SU-DHL-6 (cell line): ENCODE measurements at regions not wholly inside any gene's neighbourhood (a gene's known extent, or its start where the extent isn't known, plus 50 kb on each side); places are given as distances from the start of the nearest gene placed in this dataset.

Experiments
- H2AFZ ChIP-seq: fragments of 200-600 bp; sonication (generic); 2 replicates; pipeline ENCODE4 v1.6.1; 2014; ENCODE audit warnings: low read depth, mild to moderate bottlenecking, moderate library complexity, mixed read lengths, antibody characterized with exemption, low read length; ENCODE audit not compliant: severe bottlenecking
- H3F3A ChIP-seq: fragments of 200-600 bp; shearing (Covaris generic); 2 replicates; pipeline ENCODE4 v1.6.0; 2016; ENCODE audit warnings: antibody characterized with exemption, mild to moderate bottlenecking; ENCODE audit not compliant: insufficient read depth
- H3K27ac ChIP-seq: fragments of 200-600 bp; sonication (generic); 2 replicates; pipeline ENCODE4 v1.5.1; 2016; ENCODE audit warnings: low read depth, mild to moderate bottlenecking, low read length, moderate library complexity, mixed read lengths
- H3K27me3 ChIP-seq: fragments of 200-600 bp; sonication (generic), shearing (Covaris generic); 2 replicates; pipeline ENCODE4 v1.6.0; 2014; ENCODE audit warnings: mild to moderate bottlenecking, low read length
- H3K36me3 ChIP-seq: fragments of 200-600 bp; sonication (generic); 2 replicates; pipeline ENCODE4 v1.6.1; 2014; ENCODE audit warnings: mild to moderate bottlenecking, low read length, mixed read lengths
- H3K4me2 ChIP-seq: fragments of 300-600, 200-600 bp; shearing (Covaris generic), sonication (generic); 2 replicates; pipeline ENCODE4 v1.6.0; 2014; ENCODE audit warnings: low read length, low read depth, mild to moderate bottlenecking; ENCODE audit not compliant: poor library complexity, severe bottlenecking
- H3K4me3 ChIP-seq: fragments of 200-600 bp; sonication (generic); 2 replicates; pipeline ENCODE4 v1.5.1; 2014; ENCODE audit warnings: antibody characterized with exemption, low read length, mild to moderate bottlenecking, mixed read lengths; ENCODE audit not compliant: insufficient read depth, poor library complexity, severe bottlenecking
- H3K79me2 ChIP-seq: fragments of 200-600 bp; sonication (generic); 2 replicates; pipeline ENCODE4 v1.6.1; 2014; ENCODE audit warnings: mild to moderate bottlenecking, low read length, moderate library complexity; ENCODE audit not compliant: insufficient read depth
- H3K9ac ChIP-seq: fragments of 200-600 bp; sonication (generic); 2 replicates; pipeline ENCODE4 v1.7.0; 2014; ENCODE audit warnings: mild to moderate bottlenecking, low read length
- H3K9me2 ChIP-seq: fragments of 200-600 bp; sonication (generic); replicated peaks from 2 replicates; pipeline ENCODE4 v1.6.1; 2014; ENCODE audit warnings: low read length; ENCODE audit not compliant: insufficient read depth
- H3K9me3 ChIP-seq: fragments of 200-600 bp; sonication (generic); 2 replicates; pipeline ENCODE4 v1.6.1; 2014; ENCODE audit warnings: low read length, mixed read lengths; ENCODE audit not compliant: insufficient read depth
- H4K20me1 ChIP-seq: fragments of 200-600 bp; sonication (generic); 2 replicates; pipeline ENCODE4 v1.6.1; 2014; ENCODE audit warnings: low read depth, mild to moderate bottlenecking, antibody characterized with exemption, low read length, moderate library complexity, mixed read lengths
- EZH2phosphoT487 ChIP-seq: fragments of 200-600 bp; sonication (generic), shearing (Covaris generic); conservative IDR thresholded peaks from 2 replicates; pipeline ENCODE4 v1.6.1; 2018; ENCODE audit warnings: mild to moderate bottlenecking, antibody characterized with exemption, low read length, moderate library complexity, mixed read lengths
- TF ChIP-seq, protein P1 (sequence below): fragments of 200-600 bp; sonication (generic); IDR thresholded peaks from one replicate; pipeline ENCODE4 v1.5.1; 2017; ENCODE audit warnings: antibody characterized with exemption, mild to moderate bottlenecking, low read length, moderate library complexity; ENCODE audit not compliant: insufficient read depth, poor library complexity, severe bottlenecking

DNA sequence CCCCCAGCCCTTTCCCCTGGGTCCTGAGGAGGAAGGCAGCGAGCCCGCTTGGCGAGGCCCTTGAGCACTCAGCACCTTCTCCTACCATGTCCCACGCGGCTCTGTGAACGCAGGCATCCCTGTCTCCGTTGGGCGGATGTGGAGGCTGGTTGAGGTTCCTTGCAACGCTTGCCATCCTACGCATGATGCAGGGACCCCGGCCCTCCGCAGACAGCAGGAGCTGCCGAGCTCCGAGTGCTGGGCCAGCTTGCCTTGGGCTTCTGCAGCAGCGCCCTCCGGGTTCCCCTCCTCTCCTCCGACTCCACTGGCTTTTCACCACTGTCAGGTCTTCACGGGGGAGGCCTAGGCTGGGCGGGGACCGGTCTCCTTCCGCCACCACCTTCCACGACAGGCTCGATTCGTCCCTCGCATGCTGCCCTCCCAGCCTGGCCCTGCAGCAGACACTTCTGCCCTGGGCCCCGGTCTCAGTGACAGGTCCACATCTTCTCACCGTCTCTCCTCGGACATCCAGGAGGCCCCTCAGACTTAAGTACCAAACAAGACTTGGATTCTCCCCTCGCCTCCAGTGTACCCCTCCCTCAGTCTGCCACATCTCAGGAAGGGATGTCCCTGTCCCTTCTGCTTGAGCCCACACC, 67.6 kb upstream of the HGFAC start:
- H3K36me3 ChIP-seq, result no peaks in the 10 kb centered on the region
- no peak overlapping the region for H3K4me2 ChIP-seq
- H3K79me2 ChIP-seq, result no peaks in the 10 kb centered on the region
- no peak overlapping the region for H2AFZ ChIP-seq
- 0 out of 2 replicates have a peak, but pooled peaks cover 6% of the 10 kb centered on the region for H3K9me3 ChIP-seq
- H3K9ac ChIP-seq, result no peak overlapping the region
- H3K4me3 ChIP-seq, result no peak overlapping the region
- H3F3A ChIP-seq, result no peaks in the 10 kb centered on the region
- H3K27ac ChIP-seq, result no peak overlapping the region
- H3K27me3 ChIP-seq, result 0 out of 2 replicates have a peak, but pooled peaks cover 5% of the 10 kb centered on the region
- no peaks in the 10 kb centered on the region for H3K9me2 ChIP-seq
- H4K20me1 ChIP-seq, result no peaks in the 10 kb centered on the region
- no peak for TF ChIP-seq EZH2phosphoT487
- TF ChIP-seq, protein P1, sequence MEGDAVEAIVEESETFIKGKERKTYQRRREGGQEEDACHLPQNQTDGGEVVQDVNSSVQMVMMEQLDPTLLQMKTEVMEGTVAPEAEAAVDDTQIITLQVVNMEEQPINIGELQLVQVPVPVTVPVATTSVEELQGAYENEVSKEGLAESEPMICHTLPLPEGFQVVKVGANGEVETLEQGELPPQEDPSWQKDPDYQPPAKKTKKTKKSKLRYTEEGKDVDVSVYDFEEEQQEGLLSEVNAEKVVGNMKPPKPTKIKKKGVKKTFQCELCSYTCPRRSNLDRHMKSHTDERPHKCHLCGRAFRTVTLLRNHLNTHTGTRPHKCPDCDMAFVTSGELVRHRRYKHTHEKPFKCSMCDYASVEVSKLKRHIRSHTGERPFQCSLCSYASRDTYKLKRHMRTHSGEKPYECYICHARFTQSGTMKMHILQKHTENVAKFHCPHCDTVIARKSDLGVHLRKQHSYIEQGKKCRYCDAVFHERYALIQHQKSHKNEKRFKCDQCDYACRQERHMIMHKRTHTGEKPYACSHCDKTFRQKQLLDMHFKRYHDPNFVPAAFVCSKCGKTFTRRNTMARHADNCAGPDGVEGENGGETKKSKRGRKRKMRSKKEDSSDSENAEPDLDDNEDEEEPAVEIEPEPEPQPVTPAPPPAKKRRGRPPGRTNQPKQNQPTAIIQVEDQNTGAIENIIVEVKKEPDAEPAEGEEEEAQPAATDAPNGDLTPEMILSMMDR, result no peak

DNA sequence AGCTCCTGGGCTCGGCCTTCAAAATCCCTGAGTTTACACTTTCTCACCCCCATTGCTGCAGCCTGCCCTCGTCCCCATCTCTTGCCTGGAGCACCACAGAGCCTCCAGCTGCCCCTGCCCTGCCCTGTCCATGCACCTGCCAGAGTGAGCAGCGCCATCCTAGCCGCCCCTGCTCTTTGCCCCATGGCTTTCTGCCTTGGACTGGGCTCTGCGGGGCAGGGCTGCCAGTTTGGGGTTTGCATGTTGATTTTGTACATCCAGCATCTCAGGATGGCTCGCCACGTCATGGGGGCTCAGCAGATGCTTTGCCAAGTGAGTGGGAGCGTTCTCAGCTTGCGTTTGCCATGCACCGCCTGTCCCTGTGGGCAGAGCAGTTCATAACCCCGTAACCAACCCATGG, 67.1 kb upstream of the HGFAC start:
- Histone ChIP-seq H3K36me3 (no peaks in the 10 kb centered on the region), H3K9ac (no peak overlapping the region), H3K9me2 (no peaks in the 10 kb centered on the region), H3K4me3 (no peak overlapping the region), H3K4me2 (no peak overlapping the region), H3K9me3 (0 out of 2 replicates have a peak, but pooled peaks cover 6% of the 10 kb centered on the region), H2AFZ (no peak overlapping the region), H3F3A (no peaks in the 10 kb centered on the region), H3K27me3 (0 out of 2 replicates have a peak, but pooled peaks cover 5% of the 10 kb centered on the region), H4K20me1 (no peaks in the 10 kb centered on the region), H3K79me2 (no peaks in the 10 kb centered on the region), H3K27ac (no peak overlapping the region)
- no peak for TF ChIP-seq EZH2phosphoT487
- TF ChIP-seq, protein P1, result no peak

DNA sequence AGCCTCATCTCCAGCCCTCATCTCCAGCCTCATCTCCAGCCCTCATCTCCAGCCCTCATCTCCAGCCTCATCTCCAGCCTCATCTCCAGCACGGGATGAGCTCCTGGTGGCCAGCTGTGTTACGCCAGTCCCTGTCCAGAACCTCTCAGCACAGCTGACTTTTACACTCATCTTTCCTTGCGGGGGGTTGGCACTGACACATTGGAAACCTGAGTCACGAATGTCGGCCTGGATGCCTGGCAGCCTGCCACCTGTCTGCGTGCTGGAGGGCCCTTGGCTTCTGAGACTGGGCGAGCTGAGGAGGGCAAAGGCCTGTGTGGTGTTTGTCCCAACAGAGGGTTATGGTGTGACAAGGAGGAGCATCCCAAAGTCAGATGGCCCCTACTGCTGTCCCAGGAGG, 66.1 kb upstream of the HGFAC start:
- TF ChIP-seq, protein P1, result no peak
- no peak for TF ChIP-seq EZH2phosphoT487
- Histone ChIP-seq H3K9me2 (no peaks in the 10 kb centered on the region), H3K4me2 (no peak overlapping the region), H3K9me3 (peaks cover 12% of the 10 kb centered on the region; the same call in 1 of the 2 replicates), H3K79me2 (no peaks in the 10 kb centered on the region), H3K9ac (no peak overlapping the region), H3K27ac (no peak overlapping the region), H3K36me3 (no peaks in the 10 kb centered on the region), H4K20me1 (no peaks in the 10 kb centered on the region), H3F3A (no peaks in the 10 kb centered on the region), H3K4me3 (no peak overlapping the region), H3K27me3 (0 out of 2 replicates have a peak, but pooled peaks cover 5% of the 10 kb centered on the region), H2AFZ (no peak overlapping the region)
